GM23338 (cell line): ENCODE measurements at regions not wholly inside any gene's neighbourhood (a gene's known extent, or its start where the extent isn't known, plus 50 kb on each side); places are given as distances from the start of the nearest gene placed in this dataset.

Source experiments
- ATAC-seq: fragments of 200-7000 bp; cut with Tn5 transposase; 3 replicates; pipeline ENCODE4 v1.9.1; 2020
- DNase-seq: peaks from one replicate; pipeline ENCODE4 v3.0.0-alpha.2; 2015; ENCODE audit warnings: low spot score
- H2AFZ ChIP-seq: fragments of 200-600 bp; sonication (generic); 2 replicates; pipeline ENCODE4 v1.8.0; 2016; ENCODE audit warnings: antibody characterized with exemption, mild to moderate bottlenecking, moderate library complexity
- H3F3A ChIP-seq: fragments of 200-600 bp; sonication (generic); replicated peaks from 2 replicates; pipeline ENCODE4 v1.8.0; 2017; ENCODE audit warnings: antibody characterized with exemption, mixed run types, low read depth
- H3K27ac ChIP-seq: fragments of 200-600 bp; sonication (generic); 2 replicates; pipeline ENCODE4 v1.6.1; 2016; ENCODE audit warnings: low read depth
- H3K27me3 ChIP-seq: fragments of 200-600 bp; sonication (generic); 2 replicates; pipeline ENCODE4 v1.8.0; 2016; ENCODE audit warnings: mild to moderate bottlenecking, mixed run types, moderate library complexity; ENCODE audit not compliant: insufficient read depth
- H3K36me3 ChIP-seq: fragments of 200-600 bp; sonication (generic); 2 replicates; pipeline ENCODE4 v1.8.0; 2016; ENCODE audit warnings: mild to moderate bottlenecking; ENCODE audit not compliant: insufficient read depth
- H3K4me1 ChIP-seq: fragments of 200-600 bp; sonication (generic); 2 replicates; pipeline ENCODE4 v1.8.0; 2016; ENCODE audit warnings: mild to moderate bottlenecking, moderate library complexity; ENCODE audit not compliant: insufficient read depth
- H3K4me2 ChIP-seq: fragments of 200-600 bp; sonication (generic); 2 replicates; pipeline ENCODE4 v1.7.1; 2017; ENCODE audit warnings: mixed run types
- H3K4me3 ChIP-seq: fragments of 200-600 bp; sonication (generic); 2 replicates; pipeline ENCODE4 v1.6.1; 2016; ENCODE audit warnings: mixed run types
- H3K79me2 ChIP-seq: fragments of 200-600 bp; sonication (generic); replicated peaks from 2 replicates; pipeline ENCODE4 v1.8.0; 2017; ENCODE audit warnings: mild to moderate bottlenecking; ENCODE audit not compliant: insufficient read depth
- H3K9me2 ChIP-seq: fragments of 200-600 bp; sonication (generic); 2 replicates; pipeline ENCODE4 v1.8.0; 2017; ENCODE audit not compliant: insufficient read depth
- H4K20me1 ChIP-seq: fragments of 200-600 bp; sonication (generic); replicated peaks from 2 replicates; pipeline ENCODE4 v1.8.0; 2017; ENCODE audit warnings: mild to moderate bottlenecking; ENCODE audit not compliant: insufficient read depth
- H3K27ac Mint-ChIP-seq: 2 replicates; pipeline ENCODE4 v1.8.0; 2020; ENCODE audit warnings: inconsistent platforms, mild to moderate bottlenecking, moderate library complexity, mixed read lengths
- H3K27me3 Mint-ChIP-seq: 3 replicates; pipeline ENCODE4 v1.8.0; 2022; ENCODE audit warnings: low read depth, mild to moderate bottlenecking, moderate library complexity, mixed read lengths, inconsistent platforms; ENCODE audit not compliant: insufficient read depth, poor library complexity
- H3K36me3 Mint-ChIP-seq: 3 replicates; pipeline ENCODE4 v1.8.0; 2021; ENCODE audit warnings: low read depth, mild to moderate bottlenecking, inconsistent platforms, moderate library complexity, mixed read lengths
- H3K4me1 Mint-ChIP-seq: 3 replicates; pipeline ENCODE4 v1.8.0; 2020; ENCODE audit warnings: mild to moderate bottlenecking, inconsistent platforms, mixed read lengths
- H3K4me3 Mint-ChIP-seq: 3 replicates; pipeline ENCODE4 v1.8.0; 2021; ENCODE audit warnings: moderate library complexity, mild to moderate bottlenecking, inconsistent platforms, mixed read lengths
- H3K9me3 Mint-ChIP-seq: 3 replicates; pipeline ENCODE4 v1.8.0; 2020; ENCODE audit warnings: moderate library complexity, mild to moderate bottlenecking, inconsistent platforms, mixed read lengths
- CREB1 ChIP-seq: fragments of 250-450 bp; sonication (Bioruptor Pico); IDR thresholded peaks from 2 replicates; pipeline ENCODE4 v1.5.0; 2020; ENCODE audit warnings: low read depth, mild to moderate bottlenecking, moderate library complexity
- CTCF ChIP-seq, 2 experiments: fragments of 200-600 bp in 1 of 2; sonication (generic) in 1 of 2; conservative IDR thresholded peaks; 2 replicates each; pipeline versions ENCODE4 v1.5.1 to v1.6.1; 2016 to 2017; ENCODE audit warnings: antibody characterized with exemption in 2 of 2, low read depth in 2 of 2, mild to moderate bottlenecking in 2 of 2, moderate library complexity in 1 of 2
- ETS1 ChIP-seq: IDR thresholded peaks from 2 replicates; pipeline ENCODE4 v1.6.1; 2016; ENCODE audit warnings: antibody characterized with exemption
- EZH2 ChIP-seq: fragments of 200-600 bp; sonication (generic); IDR thresholded peaks from one replicate; pipeline ENCODE4 v1.8.0; 2017; ENCODE audit warnings: antibody characterized with exemption, mild to moderate bottlenecking, low read depth; ENCODE audit not compliant: unreplicated experiment
- EZH2phosphoT487 ChIP-seq: fragments of 200-600 bp; sonication (generic); IDR thresholded peaks from one replicate; pipeline ENCODE4 v1.8.1; 2018; ENCODE audit warnings: antibody characterized with exemption; ENCODE audit not compliant: unreplicated experiment
- JUNB ChIP-seq: IDR thresholded peaks from one replicate; pipeline ENCODE4 v1.6.1; 2016; ENCODE audit warnings: antibody characterized with exemption; ENCODE audit not compliant: unreplicated experiment
- NANOG ChIP-seq: IDR thresholded peaks from 2 replicates; pipeline ENCODE4 v1.6.1; 2016; ENCODE audit warnings: antibody characterized with exemption, borderline replicate concordance
- POLR2AphosphoS5 ChIP-seq: IDR thresholded peaks from 2 replicates; pipeline ENCODE4 v1.6.1; 2016; ENCODE audit warnings: antibody characterized with exemption, low read depth
- REST ChIP-seq: IDR thresholded peaks from one replicate; pipeline ENCODE4 v1.6.1; 2018; ENCODE audit warnings: antibody characterized with exemption; ENCODE audit not compliant: unreplicated experiment
- STAT1 ChIP-seq: IDR thresholded peaks from one replicate; pipeline ENCODE4 v1.6.1; 2016; ENCODE audit warnings: antibody characterized with exemption; ENCODE audit not compliant: unreplicated experiment
- ZNF114 ChIP-seq: fragments of 250-450 bp; sonication (Bioruptor Pico); IDR thresholded peaks from 2 replicates; pipeline ENCODE4 v1.5.0; 2020; ENCODE audit warnings: mild to moderate bottlenecking, moderate library complexity
- ZNF331 ChIP-seq: fragments of 250-450 bp; sonication (Bioruptor Pico); IDR thresholded peaks from 2 replicates; pipeline ENCODE4 v1.5.0; 2020; ENCODE audit warnings: low read depth, mild to moderate bottlenecking, moderate library complexity
- ZNF462 ChIP-seq: fragments of 250-450 bp; sonication (Bioruptor Pico); IDR thresholded peaks from 2 replicates; pipeline ENCODE4 v1.5.0; 2020; ENCODE audit warnings: mild to moderate bottlenecking, moderate library complexity

GRCh38 chr10:120300513-120300912 is 156.5 kb upstream of the PLPP4 start:
- Mint-ChIP-seq H3K36me3 (no peaks in the 10 kb centered on the region), H3K27me3 (peaks cover 2% of the 10 kb centered on the region), H3K4me3 (no peak overlapping the region), H3K9me3 (peaks cover under 1% of the 10 kb centered on the region; the same call in 1 of the 3 replicates), H3K4me1 (no peaks in the 10 kb centered on the region), H3K27ac (no peak overlapping the region)
- Histone ChIP-seq H3K4me2 (no peak overlapping the region), H3K9me2 (0 out of 2 replicates have a peak, but pooled peaks cover 3% of the 10 kb centered on the region), H3K36me3 (no peaks in the 10 kb centered on the region), H3K4me3 (no peak overlapping the region), H2AFZ (no peak overlapping the region), H3K27me3 (no peaks in the 10 kb centered on the region), H4K20me1 (no peaks in the 10 kb centered on the region), H3K27ac (no peak overlapping the region), H3F3A (no peaks in the 10 kb centered on the region), H3K79me2 (no peaks in the 10 kb centered on the region), H3K4me1 (no peaks in the 10 kb centered on the region)
- no peak for ATAC-seq
- TF ChIP-seq JUNB (no peak), EZH2 (no peak), NANOG (no peak), ETS1 (no peak), ZNF462 (CRISPR knock-in tag) (no peak), CREB1 (no peak), REST (no peak), EZH2phosphoT487 (no peak), ZNF114 (CRISPR knock-in tag) (no peak), ZNF331 (CRISPR knock-in tag) (no peak), CTCF (conservative IDR thresholded peaks at IDR 0.05; ENCODE audit: low read depth in 2 of 2) (no peak), POLR2AphosphoS5 (no peak), STAT1 (no peak)
- no peak for DNase-seq
